HEK293T (cell line): ENCODE measurements at regions not wholly inside any gene's neighbourhood (a gene's known extent, or its start where the extent isn't known, plus 50 kb on each side); places are given as distances from the start of the nearest gene placed in this dataset.

Experiments
- BHLHE40 ChIP-seq: fragments of 450-650 bp; IDR thresholded peaks from 2 replicates; pipeline ENCODE4 v1.6.1; 2016; ENCODE audit warnings: mild to moderate bottlenecking, moderate library complexity, borderline replicate concordance
- ELF4 ChIP-seq: fragments of 450-650 bp; IDR thresholded peaks from 2 replicates; pipeline ENCODE4 v1.6.1; 2017; ENCODE audit warnings: antibody characterized with exemption
- FOXK2 ChIP-seq: fragments of 450-650 bp; IDR thresholded peaks from 2 replicates; pipeline ENCODE4 v1.6.1; 2016; ENCODE audit warnings: mild to moderate bottlenecking
- FOXM1 ChIP-seq: fragments of 450-650 bp; IDR thresholded peaks from 2 replicates; pipeline ENCODE4 v1.6.1; 2017; ENCODE audit warnings: mild to moderate bottlenecking, borderline replicate concordance
- L3MBTL2 ChIP-seq: fragments of 450-650 bp; conservative IDR thresholded peaks from 2 replicates; pipeline ENCODE4 v1.6.1; 2016; ENCODE audit warnings: mild to moderate bottlenecking
- NFRKB ChIP-seq: fragments of 450-650 bp; IDR thresholded peaks from 2 replicates; pipeline ENCODE4 v1.6.1; 2016; ENCODE audit warnings: mild to moderate bottlenecking, moderate library complexity
- PKNOX1 ChIP-seq: fragments of 450-650 bp; IDR thresholded peaks from 2 replicates; pipeline ENCODE4 v1.6.1; 2016
- SP1 ChIP-seq: fragments of 450-650 bp; IDR thresholded peaks from 2 replicates; pipeline ENCODE4 v1.6.1; 2017
- SUZ12 ChIP-seq: fragments of 450-650 bp; IDR thresholded peaks from 2 replicates; pipeline ENCODE4 v1.6.1; 2016; ENCODE audit warnings: mild to moderate bottlenecking
- ZNF384 ChIP-seq: fragments of 450-650 bp; IDR thresholded peaks from 2 replicates; pipeline ENCODE4 v1.6.1; 2016

GRCh38 chr7:88402529-88402928 is 95.8 kb upstream of the STEAP4 start:
- no peak for TF ChIP-seq PKNOX1
- no peak for TF ChIP-seq SUZ12
- no peak for TF ChIP-seq BHLHE40
- TF ChIP-seq FOXK2, result no peak
- TF ChIP-seq NFRKB, result no peak
- TF ChIP-seq SP1, result no peak
- TF ChIP-seq FOXM1, result no peak
- TF ChIP-seq ZNF384, result no peak
- TF ChIP-seq L3MBTL2, result no peak
- TF ChIP-seq ELF4, result no peak
